ENCODE measurements at regions not wholly inside any gene's neighbourhood (a gene's known extent, or its start where the extent isn't known, plus 50 kb on each side); places are given as distances from the start of the nearest gene placed in this dataset.

DNA sequence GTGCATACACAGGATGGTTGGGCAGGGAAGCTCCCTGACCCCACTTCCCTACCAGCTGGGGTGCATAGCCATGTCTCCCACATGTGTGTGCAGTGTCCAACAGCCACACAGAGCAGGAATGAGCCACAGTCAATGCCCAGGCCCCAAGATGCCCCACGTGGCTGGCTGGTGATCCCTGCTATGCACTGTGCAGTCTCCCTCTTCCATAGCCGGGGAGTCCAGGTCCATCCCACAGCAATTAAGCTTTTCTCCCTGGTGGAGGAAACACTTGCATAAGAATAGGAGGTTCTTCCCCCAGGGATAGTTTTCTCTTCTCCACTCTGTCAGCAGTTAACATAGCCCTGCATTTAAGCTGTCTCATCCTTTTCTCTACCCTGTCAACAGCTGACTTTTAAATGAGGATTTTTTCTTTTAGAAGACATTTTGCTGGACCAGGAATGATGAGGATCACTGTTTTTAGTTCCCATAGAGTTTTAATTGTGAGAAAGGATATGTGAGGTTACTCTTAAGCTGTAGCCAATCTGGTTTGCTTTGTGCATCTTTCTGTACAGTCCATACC lies 396.5 kb upstream of the VWC2 start:
- Mint-ChIP-seq H3K4me3 (no peak overlapping the region), H3K4me1 (peaks cover 3% of the 10 kb centered on the region), H3K27ac (no peak overlapping the region), H3K9me3 (peaks cover 67% of the 10 kb centered on the region), H3K27me3 (ENCODE audit: low read depth) (no peaks in the 10 kb centered on the region; the same call in 1 of the 2 replicates), H3K36me3 (peaks cover 55% of the 10 kb centered on the region)
- POLR2A ChIA-PET, result no interaction called here
- no peak for TF ChIP-seq ZNF423 (CRISPR knock-in tag; IDR thresholded peaks at IDR 0.05)
- no peak for TF ChIP-seq ESRRA (CRISPR knock-in tag; IDR thresholded peaks at IDR 0.05; ENCODE audit: borderline replicate concordance)
- CTCF ChIA-PET, result no interaction called here
- no peak for DNase-seq (ENCODE audit: low spot score)
- no peak for ATAC-seq

DNA sequence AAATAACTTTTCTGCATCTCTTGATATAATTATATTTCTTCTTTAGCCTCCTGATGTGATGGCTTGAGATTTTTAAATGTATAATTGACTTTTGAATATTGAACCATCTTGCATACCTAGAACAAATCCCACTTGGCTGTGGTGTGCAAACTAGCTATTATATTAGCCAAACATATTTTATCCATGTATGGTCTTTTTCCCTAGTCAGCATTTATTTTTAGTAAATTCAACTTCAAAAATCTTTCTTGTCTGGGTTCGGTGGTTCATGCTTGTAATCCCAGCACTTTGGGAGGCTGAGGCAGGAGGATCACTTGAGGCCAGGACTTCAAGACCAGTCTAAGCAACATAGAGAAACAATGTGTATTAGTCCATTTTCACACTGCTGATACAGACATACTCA lies 386.6 kb upstream of the VWC2 start:
- Mint-ChIP-seq H3K36me3 (peaks cover 44% of the 10 kb centered on the region), H3K9me3 (peaks cover 59% of the 10 kb centered on the region), H3K4me3 (no peak overlapping the region), H3K27me3 (ENCODE audit: low read depth) (no peaks in the 10 kb centered on the region), H3K27ac (no peak overlapping the region), H3K4me1 (peaks cover 33% of the 10 kb centered on the region)
- ChIA-PET POLR2A (no interaction called here), CTCF (no interaction called here)
- ATAC-seq, result no peak
- DNase-seq (ENCODE audit: low spot score), result no peak
- TF ChIP-seq ZNF423 (CRISPR knock-in tag; IDR thresholded peaks at IDR 0.05), result no peak
- TF ChIP-seq, protein P1, sequence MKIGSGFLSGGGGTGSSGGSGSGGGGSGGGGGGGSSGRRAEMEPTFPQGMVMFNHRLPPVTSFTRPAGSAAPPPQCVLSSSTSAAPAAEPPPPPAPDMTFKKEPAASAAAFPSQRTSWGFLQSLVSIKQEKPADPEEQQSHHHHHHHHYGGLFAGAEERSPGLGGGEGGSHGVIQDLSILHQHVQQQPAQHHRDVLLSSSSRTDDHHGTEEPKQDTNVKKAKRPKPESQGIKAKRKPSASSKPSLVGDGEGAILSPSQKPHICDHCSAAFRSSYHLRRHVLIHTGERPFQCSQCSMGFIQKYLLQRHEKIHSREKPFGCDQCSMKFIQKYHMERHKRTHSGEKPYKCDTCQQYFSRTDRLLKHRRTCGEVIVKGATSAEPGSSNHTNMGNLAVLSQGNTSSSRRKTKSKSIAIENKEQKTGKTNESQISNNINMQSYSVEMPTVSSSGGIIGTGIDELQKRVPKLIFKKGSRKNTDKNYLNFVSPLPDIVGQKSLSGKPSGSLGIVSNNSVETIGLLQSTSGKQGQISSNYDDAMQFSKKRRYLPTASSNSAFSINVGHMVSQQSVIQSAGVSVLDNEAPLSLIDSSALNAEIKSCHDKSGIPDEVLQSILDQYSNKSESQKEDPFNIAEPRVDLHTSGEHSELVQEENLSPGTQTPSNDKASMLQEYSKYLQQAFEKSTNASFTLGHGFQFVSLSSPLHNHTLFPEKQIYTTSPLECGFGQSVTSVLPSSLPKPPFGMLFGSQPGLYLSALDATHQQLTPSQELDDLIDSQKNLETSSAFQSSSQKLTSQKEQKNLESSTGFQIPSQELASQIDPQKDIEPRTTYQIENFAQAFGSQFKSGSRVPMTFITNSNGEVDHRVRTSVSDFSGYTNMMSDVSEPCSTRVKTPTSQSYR (CRISPR knock-in tag; IDR thresholded peaks at IDR 0.05), result no peak
- TF ChIP-seq, protein P2, sequence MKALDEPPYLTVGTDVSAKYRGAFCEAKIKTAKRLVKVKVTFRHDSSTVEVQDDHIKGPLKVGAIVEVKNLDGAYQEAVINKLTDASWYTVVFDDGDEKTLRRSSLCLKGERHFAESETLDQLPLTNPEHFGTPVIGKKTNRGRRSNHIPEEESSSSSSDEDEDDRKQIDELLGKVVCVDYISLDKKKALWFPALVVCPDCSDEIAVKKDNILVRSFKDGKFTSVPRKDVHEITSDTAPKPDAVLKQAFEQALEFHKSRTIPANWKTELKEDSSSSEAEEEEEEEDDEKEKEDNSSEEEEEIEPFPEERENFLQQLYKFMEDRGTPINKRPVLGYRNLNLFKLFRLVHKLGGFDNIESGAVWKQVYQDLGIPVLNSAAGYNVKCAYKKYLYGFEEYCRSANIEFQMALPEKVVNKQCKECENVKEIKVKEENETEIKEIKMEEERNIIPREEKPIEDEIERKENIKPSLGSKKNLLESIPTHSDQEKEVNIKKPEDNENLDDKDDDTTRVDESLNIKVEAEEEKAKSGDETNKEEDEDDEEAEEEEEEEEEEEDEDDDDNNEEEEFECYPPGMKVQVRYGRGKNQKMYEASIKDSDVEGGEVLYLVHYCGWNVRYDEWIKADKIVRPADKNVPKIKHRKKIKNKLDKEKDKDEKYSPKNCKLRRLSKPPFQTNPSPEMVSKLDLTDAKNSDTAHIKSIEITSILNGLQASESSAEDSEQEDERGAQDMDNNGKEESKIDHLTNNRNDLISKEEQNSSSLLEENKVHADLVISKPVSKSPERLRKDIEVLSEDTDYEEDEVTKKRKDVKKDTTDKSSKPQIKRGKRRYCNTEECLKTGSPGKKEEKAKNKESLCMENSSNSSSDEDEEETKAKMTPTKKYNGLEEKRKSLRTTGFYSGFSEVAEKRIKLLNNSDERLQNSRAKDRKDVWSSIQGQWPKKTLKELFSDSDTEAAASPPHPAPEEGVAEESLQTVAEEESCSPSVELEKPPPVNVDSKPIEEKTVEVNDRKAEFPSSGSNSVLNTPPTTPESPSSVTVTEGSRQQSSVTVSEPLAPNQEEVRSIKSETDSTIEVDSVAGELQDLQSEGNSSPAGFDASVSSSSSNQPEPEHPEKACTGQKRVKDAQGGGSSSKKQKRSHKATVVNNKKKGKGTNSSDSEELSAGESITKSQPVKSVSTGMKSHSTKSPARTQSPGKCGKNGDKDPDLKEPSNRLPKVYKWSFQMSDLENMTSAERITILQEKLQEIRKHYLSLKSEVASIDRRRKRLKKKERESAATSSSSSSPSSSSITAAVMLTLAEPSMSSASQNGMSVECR (CRISPR knock-in tag; IDR thresholded peaks at IDR 0.05; ENCODE audit: borderline replicate concordance), result no peak
- TF ChIP-seq, protein P3, sequence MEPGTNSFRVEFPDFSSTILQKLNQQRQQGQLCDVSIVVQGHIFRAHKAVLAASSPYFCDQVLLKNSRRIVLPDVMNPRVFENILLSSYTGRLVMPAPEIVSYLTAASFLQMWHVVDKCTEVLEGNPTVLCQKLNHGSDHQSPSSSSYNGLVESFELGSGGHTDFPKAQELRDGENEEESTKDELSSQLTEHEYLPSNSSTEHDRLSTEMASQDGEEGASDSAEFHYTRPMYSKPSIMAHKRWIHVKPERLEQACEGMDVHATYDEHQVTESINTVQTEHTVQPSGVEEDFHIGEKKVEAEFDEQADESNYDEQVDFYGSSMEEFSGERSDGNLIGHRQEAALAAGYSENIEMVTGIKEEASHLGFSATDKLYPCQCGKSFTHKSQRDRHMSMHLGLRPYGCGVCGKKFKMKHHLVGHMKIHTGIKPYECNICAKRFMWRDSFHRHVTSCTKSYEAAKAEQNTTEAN (CRISPR knock-in tag; IDR thresholded peaks at IDR 0.05), result no peak
- no peak for TF ChIP-seq TP53 (CRISPR knock-in tag; IDR thresholded peaks at IDR 0.05)
- TF ChIP-seq, protein P4, sequence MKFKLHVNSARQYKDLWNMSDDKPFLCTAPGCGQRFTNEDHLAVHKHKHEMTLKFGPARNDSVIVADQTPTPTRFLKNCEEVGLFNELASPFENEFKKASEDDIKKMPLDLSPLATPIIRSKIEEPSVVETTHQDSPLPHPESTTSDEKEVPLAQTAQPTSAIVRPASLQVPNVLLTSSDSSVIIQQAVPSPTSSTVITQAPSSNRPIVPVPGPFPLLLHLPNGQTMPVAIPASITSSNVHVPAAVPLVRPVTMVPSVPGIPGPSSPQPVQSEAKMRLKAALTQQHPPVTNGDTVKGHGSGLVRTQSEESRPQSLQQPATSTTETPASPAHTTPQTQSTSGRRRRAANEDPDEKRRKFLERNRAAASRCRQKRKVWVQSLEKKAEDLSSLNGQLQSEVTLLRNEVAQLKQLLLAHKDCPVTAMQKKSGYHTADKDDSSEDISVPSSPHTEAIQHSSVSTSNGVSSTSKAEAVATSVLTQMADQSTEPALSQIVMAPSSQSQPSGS (CRISPR knock-in tag; IDR thresholded peaks at IDR 0.05; ENCODE audit: borderline replicate concordance, low read depth), result no peak
- no peak for TF ChIP-seq NFE2L1 (CRISPR knock-in tag; IDR thresholded peaks at IDR 0.05)
- TF ChIP-seq, protein P5, sequence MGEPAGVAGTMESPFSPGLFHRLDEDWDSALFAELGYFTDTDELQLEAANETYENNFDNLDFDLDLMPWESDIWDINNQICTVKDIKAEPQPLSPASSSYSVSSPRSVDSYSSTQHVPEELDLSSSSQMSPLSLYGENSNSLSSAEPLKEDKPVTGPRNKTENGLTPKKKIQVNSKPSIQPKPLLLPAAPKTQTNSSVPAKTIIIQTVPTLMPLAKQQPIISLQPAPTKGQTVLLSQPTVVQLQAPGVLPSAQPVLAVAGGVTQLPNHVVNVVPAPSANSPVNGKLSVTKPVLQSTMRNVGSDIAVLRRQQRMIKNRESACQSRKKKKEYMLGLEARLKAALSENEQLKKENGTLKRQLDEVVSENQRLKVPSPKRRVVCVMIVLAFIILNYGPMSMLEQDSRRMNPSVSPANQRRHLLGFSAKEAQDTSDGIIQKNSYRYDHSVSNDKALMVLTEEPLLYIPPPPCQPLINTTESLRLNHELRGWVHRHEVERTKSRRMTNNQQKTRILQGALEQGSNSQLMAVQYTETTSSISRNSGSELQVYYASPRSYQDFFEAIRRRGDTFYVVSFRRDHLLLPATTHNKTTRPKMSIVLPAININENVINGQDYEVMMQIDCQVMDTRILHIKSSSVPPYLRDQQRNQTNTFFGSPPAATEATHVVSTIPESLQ (CRISPR knock-in tag; IDR thresholded peaks at IDR 0.05), result no peak
- TF ChIP-seq NFYB (CRISPR knock-in tag; conservative IDR thresholded peaks at IDR 0.05; ENCODE audit: low read depth), result no peak
- TF ChIP-seq, protein P6, sequence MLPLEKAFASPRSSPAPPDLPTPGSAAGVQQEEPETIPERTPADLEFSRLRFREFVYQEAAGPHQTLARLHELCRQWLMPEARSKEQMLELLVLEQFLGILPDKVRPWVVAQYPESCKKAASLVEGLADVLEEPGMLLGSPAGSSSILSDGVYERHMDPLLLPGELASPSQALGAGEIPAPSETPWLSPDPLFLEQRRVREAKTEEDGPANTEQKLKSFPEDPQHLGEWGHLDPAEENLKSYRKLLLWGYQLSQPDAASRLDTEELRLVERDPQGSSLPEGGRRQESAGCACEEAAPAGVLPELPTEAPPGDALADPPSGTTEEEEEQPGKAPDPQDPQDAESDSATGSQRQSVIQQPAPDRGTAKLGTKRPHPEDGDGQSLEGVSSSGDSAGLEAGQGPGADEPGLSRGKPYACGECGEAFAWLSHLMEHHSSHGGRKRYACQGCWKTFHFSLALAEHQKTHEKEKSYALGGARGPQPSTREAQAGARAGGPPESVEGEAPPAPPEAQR (CRISPR knock-in tag; IDR thresholded peaks at IDR 0.05), result no peak
- TF ChIP-seq ZNF219 (CRISPR knock-in tag; IDR thresholded peaks at IDR 0.05; ENCODE audit: borderline replicate concordance), result no peak
- TF ChIP-seq, protein P7, sequence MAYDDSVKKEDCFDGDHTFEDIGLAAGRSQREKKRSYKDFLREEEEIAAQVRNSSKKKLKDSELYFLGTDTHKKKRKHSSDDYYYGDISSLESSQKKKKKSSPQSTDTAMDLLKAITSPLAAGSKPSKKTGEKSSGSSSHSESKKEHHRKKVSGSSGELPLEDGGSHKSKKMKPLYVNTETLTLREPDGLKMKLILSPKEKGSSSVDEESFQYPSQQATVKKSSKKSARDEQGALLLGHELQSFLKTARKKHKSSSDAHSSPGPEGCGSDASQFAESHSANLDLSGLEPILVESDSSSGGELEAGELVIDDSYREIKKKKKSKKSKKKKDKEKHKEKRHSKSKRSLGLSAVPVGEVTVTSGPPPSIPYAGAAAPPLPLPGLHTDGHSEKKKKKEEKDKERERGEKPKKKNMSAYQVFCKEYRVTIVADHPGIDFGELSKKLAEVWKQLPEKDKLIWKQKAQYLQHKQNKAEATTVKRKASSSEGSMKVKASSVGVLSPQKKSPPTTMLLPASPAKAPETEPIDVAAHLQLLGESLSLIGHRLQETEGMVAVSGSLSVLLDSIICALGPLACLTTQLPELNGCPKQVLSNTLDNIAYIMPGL (CRISPR knock-in tag; IDR thresholded peaks at IDR 0.05), result no peak
- TF ChIP-seq, protein P8, sequence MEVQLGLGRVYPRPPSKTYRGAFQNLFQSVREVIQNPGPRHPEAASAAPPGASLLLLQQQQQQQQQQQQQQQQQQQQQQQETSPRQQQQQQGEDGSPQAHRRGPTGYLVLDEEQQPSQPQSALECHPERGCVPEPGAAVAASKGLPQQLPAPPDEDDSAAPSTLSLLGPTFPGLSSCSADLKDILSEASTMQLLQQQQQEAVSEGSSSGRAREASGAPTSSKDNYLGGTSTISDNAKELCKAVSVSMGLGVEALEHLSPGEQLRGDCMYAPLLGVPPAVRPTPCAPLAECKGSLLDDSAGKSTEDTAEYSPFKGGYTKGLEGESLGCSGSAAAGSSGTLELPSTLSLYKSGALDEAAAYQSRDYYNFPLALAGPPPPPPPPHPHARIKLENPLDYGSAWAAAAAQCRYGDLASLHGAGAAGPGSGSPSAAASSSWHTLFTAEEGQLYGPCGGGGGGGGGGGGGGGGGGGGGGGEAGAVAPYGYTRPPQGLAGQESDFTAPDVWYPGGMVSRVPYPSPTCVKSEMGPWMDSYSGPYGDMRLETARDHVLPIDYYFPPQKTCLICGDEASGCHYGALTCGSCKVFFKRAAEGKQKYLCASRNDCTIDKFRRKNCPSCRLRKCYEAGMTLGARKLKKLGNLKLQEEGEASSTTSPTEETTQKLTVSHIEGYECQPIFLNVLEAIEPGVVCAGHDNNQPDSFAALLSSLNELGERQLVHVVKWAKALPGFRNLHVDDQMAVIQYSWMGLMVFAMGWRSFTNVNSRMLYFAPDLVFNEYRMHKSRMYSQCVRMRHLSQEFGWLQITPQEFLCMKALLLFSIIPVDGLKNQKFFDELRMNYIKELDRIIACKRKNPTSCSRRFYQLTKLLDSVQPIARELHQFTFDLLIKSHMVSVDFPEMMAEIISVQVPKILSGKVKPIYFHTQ (CRISPR knock-in tag; IDR thresholded peaks at IDR 0.05), result no peak
